Dedifferentiated amniotic fluid mesenchymal stem cell (primary cell): ENCODE measurements at regions not wholly inside any gene's neighbourhood (a gene's known extent, or its start where the extent isn't known, plus 50 kb on each side); places are given as distances from the start of the nearest gene placed in this dataset.
"Not testable (repeated sequence)": the region's sequence is repeated elsewhere in the genome, so short reads cannot be mapped to it uniquely, and the experiment has no call there.

ENCODE experiments used
- DNase-seq: peaks from one replicate; pipeline ENCODE4 v3.0.0-alpha.2; 2016; ENCODE audit errors: extremely low spot score

GRCh38 chr3:116512281-116512680 lies 67.0 kb upstream of the LSAMP start:
- no peak for DNase-seq

GRCh38 chr3:116512931-116513330 lies 67.6 kb upstream of the LSAMP start:
- no peak for DNase-seq

- DNase-seq = no peak
Measured at GRCh38 chr3:116515973-116516372, 70.7 kb upstream of the LSAMP start.

- no peak for DNase-seq
Measured at GRCh38 chr3:116517308-116517707, 72.0 kb upstream of the LSAMP start.

- DNase-seq = not testable (repeated sequence)
Measured at GRCh38 chr3:116519101-116519500, 73.8 kb upstream of the LSAMP start.

- not testable (repeated sequence) for DNase-seq
Measured at GRCh38 chr3:116519823-116520222, 74.5 kb upstream of the LSAMP start.

GRCh38 chr3:116524453-116525210 lies 79.3 kb upstream of the LSAMP start:
- no peak for DNase-seq

GRCh38 chr3:116552246-116552645 lies 107.0 kb upstream of the LSAMP start:
- no peak for DNase-seq

- DNase-seq = no peak
Measured at GRCh38 chr3:116553355-116553754, 108.1 kb upstream of the LSAMP start.

- DNase-seq = no peak
Measured at GRCh38 chr3:116561529-116561928, 116.2 kb upstream of the LSAMP start.

GRCh38 chr3:116563351-116563750 lies 118.1 kb upstream of the LSAMP start:
- DNase-seq = no peak

- DNase-seq = no peak
Measured at GRCh38 chr3:116566478-116566960, 121.2 kb upstream of the LSAMP start.

- no peak for DNase-seq
Measured at GRCh38 chr3:116569611-116570010, 124.3 kb upstream of the LSAMP start.

- DNase-seq = peak; percentile 17
Measured at GRCh38 chr3:116579840-116580239, 129.7 kb upstream of the TUSC7 start.

GRCh38 chr3:116586285-116586944 lies 123.2 kb upstream of the TUSC7 start:
- DNase-seq = no peak

GRCh38 chr3:116591236-116591635 lies 118.3 kb upstream of the TUSC7 start:
- DNase-seq = no peak

GRCh38 chr3:116601206-116601605 lies 108.4 kb upstream of the TUSC7 start:
- no peak for DNase-seq

- no peak for DNase-seq
Measured at GRCh38 chr3:116607205-116607604, 102.4 kb upstream of the TUSC7 start.

GRCh38 chr3:116610124-116610523 lies 99.5 kb upstream of the TUSC7 start:
- DNase-seq = no peak

GRCh38 chr3:116614795-116615362 lies 94.7 kb upstream of the TUSC7 start:
- DNase-seq = no peak

- no peak for DNase-seq
Measured at GRCh38 chr3:116618138-116618537, 91.4 kb upstream of the TUSC7 start.

GRCh38 chr3:116618930-116619329 lies 90.6 kb upstream of the TUSC7 start:
- no peak for DNase-seq

GRCh38 chr3:116630494-116630893 lies 79.1 kb upstream of the TUSC7 start:
- DNase-seq = no peak
